MM.1S (cell line): ENCODE measurements at regions not wholly inside any gene's neighbourhood (a gene's known extent, or its start where the extent isn't known, plus 50 kb on each side); places are given as distances from the start of the nearest gene placed in this dataset.

Experiments
- EZH2 ChIP-seq: fragments of 300-600 bp; sonication (generic); optimal IDR thresholded peaks from 2 replicates; pipeline ENCODE3; 2017; ENCODE audit warnings: low read depth, mild to moderate bottlenecking, antibody characterized with exemption, low read length, mixed read lengths
- TF ChIP-seq, protein P1 (sequence below): fragments of 300-600 bp; sonication (generic); IDR thresholded peaks from 2 replicates; pipeline ENCODE4 v1.5.1; 2016; ENCODE audit warnings: antibody characterized with exemption, low read length, mixed read lengths

- TF ChIP-seq, protein P1, sequence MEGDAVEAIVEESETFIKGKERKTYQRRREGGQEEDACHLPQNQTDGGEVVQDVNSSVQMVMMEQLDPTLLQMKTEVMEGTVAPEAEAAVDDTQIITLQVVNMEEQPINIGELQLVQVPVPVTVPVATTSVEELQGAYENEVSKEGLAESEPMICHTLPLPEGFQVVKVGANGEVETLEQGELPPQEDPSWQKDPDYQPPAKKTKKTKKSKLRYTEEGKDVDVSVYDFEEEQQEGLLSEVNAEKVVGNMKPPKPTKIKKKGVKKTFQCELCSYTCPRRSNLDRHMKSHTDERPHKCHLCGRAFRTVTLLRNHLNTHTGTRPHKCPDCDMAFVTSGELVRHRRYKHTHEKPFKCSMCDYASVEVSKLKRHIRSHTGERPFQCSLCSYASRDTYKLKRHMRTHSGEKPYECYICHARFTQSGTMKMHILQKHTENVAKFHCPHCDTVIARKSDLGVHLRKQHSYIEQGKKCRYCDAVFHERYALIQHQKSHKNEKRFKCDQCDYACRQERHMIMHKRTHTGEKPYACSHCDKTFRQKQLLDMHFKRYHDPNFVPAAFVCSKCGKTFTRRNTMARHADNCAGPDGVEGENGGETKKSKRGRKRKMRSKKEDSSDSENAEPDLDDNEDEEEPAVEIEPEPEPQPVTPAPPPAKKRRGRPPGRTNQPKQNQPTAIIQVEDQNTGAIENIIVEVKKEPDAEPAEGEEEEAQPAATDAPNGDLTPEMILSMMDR = no peak
- no peak for TF ChIP-seq EZH2
These were observed 77.6 kb upstream of the ZNF516 start for GRCh38 chr18:76572518-76573247.
